H9 (cell line): ENCODE measurements at regions not wholly inside any gene's neighbourhood (a gene's known extent, or its start where the extent isn't known, plus 50 kb on each side); places are given as distances from the start of the nearest gene placed in this dataset.

ENCODE experiments used
- DNase-seq: peaks from one replicate; pipeline ENCODE4 v3.0.0-alpha.2; 2017
- H2AFZ ChIP-seq: one replicate; pipeline ENCODE4 v1.6.1; 2013; ENCODE audit warnings: mild to moderate bottlenecking, low read length, control low read depth, moderate library complexity
- H2AK5ac ChIP-seq: 2 replicates; pipeline ENCODE4 v1.6.1; 2013; ENCODE audit warnings: low read length, control low read depth, mixed read lengths; ENCODE audit not compliant: insufficient read length
- H2BK120ac ChIP-seq: one replicate; pipeline ENCODE4 v1.6.1; 2013; ENCODE audit warnings: low read depth, mild to moderate bottlenecking, low read length, control low read depth, inconsistent platforms; ENCODE audit not compliant: poor library complexity, severe bottlenecking
- H2BK12ac ChIP-seq: 2 replicates; pipeline ENCODE4 v1.6.1; 2013; ENCODE audit warnings: low read length, control low read depth, mixed read lengths, low read depth; ENCODE audit not compliant: insufficient read length
- H2BK15ac ChIP-seq: 2 replicates; pipeline ENCODE4 v1.6.1; 2013; ENCODE audit warnings: low read depth, low read length, control low read depth
- H2BK20ac ChIP-seq: one replicate; pipeline ENCODE4 v1.6.1; 2013; ENCODE audit warnings: low read depth, mild to moderate bottlenecking, low read length, control low read depth, inconsistent platforms; ENCODE audit not compliant: poor library complexity, severe bottlenecking
- H2BK5ac ChIP-seq: 2 replicates; pipeline ENCODE4 v1.6.1; 2013; ENCODE audit warnings: low read length, control low read depth, mixed read lengths; ENCODE audit not compliant: insufficient read length
- H3K14ac ChIP-seq: 2 replicates; pipeline ENCODE4 v1.6.1; 2013; ENCODE audit warnings: low read length, control low read depth; ENCODE audit not compliant: insufficient read depth
- H3K18ac ChIP-seq: 2 replicates; pipeline ENCODE4 v1.6.1; 2013; ENCODE audit warnings: low read depth, mild to moderate bottlenecking, mixed read lengths, low read length, control low read depth; ENCODE audit not compliant: insufficient read length
- H3K23ac ChIP-seq: 2 replicates; pipeline ENCODE4 v1.6.1; 2013; ENCODE audit warnings: low read length, control low read depth, mixed read lengths, low read depth; ENCODE audit not compliant: insufficient read length
- H3K23me2 ChIP-seq: 2 replicates; pipeline ENCODE4 v1.6.1; 2013; ENCODE audit warnings: low read depth, mild to moderate bottlenecking, mixed read lengths, low read length, control low read depth; ENCODE audit not compliant: insufficient read length, poor library complexity, severe bottlenecking
- H3K27ac ChIP-seq: 2 replicates; pipeline ENCODE4 v1.5.1; 2013; ENCODE audit warnings: low read length, control low read depth, mixed read lengths, low read depth; ENCODE audit not compliant: insufficient read length
- H3K27me3 ChIP-seq: 2 replicates; pipeline ENCODE4 v1.6.1; 2013; ENCODE audit warnings: low read length, control low read depth, inconsistent platforms; ENCODE audit not compliant: insufficient read depth
- H3K4ac ChIP-seq: 2 replicates; pipeline ENCODE4 v1.6.1; 2013; ENCODE audit warnings: low read depth, mild to moderate bottlenecking, control low read depth, inconsistent platforms, low read length, moderate library complexity
- H3K4me1 ChIP-seq: 2 replicates; pipeline ENCODE4 v1.6.1; 2013; ENCODE audit warnings: low read length, control low read depth, inconsistent platforms; ENCODE audit not compliant: insufficient read depth
- H3K4me2 ChIP-seq: 2 replicates; pipeline ENCODE4 v1.6.1; 2013; ENCODE audit warnings: low read length, control low read depth, mixed read lengths; ENCODE audit not compliant: insufficient read length, insufficient read depth
- H3K56ac ChIP-seq: 2 replicates; pipeline ENCODE4 v1.6.1; 2013; ENCODE audit warnings: low read depth, mild to moderate bottlenecking, mixed read lengths, low read length, control low read depth; ENCODE audit not compliant: insufficient read length
- H3K79me1 ChIP-seq: 2 replicates; pipeline ENCODE4 v1.6.1; 2013; ENCODE audit warnings: low read depth, mild to moderate bottlenecking, moderate library complexity, low read length, control low read depth, inconsistent platforms; ENCODE audit not compliant: insufficient read depth, poor library complexity, severe bottlenecking
- H3K79me2 ChIP-seq: 2 replicates; pipeline ENCODE4 v1.6.1; 2013; ENCODE audit warnings: low read length, control low read depth, inconsistent platforms; ENCODE audit not compliant: insufficient read depth
- H3K9ac ChIP-seq: 2 replicates; pipeline ENCODE4 v1.6.1; 2013; ENCODE audit warnings: low read length, control low read depth, mixed read lengths; ENCODE audit not compliant: insufficient read length; ENCODE audit errors: extremely low read depth
- H3K9me3 ChIP-seq: one replicate; pipeline ENCODE4 v1.6.1; 2013; ENCODE audit warnings: low read depth, low read length, inconsistent platforms; ENCODE audit not compliant: control insufficient read depth
- H3T11ph ChIP-seq: one replicate; pipeline ENCODE4 v1.6.1; 2013; ENCODE audit warnings: mild to moderate bottlenecking, low read length, control low read depth, inconsistent platforms
- H4K20me1 ChIP-seq: one replicate; pipeline ENCODE4 v1.6.1; 2013; ENCODE audit not compliant: control insufficient read depth, insufficient read length, insufficient read depth
- H4K5ac ChIP-seq: 2 replicates; pipeline ENCODE4 v1.6.1; 2013; ENCODE audit warnings: low read depth, mild to moderate bottlenecking, mixed read lengths, low read length, control low read depth; ENCODE audit not compliant: insufficient read length
- H4K8ac ChIP-seq: replicated peaks from 2 replicates; pipeline ENCODE4 v1.6.1; 2013; ENCODE audit warnings: low read length, control low read depth, mixed read lengths, low read depth; ENCODE audit not compliant: insufficient read length
- H4K91ac ChIP-seq: 2 replicates; pipeline ENCODE4 v1.6.1; 2013; ENCODE audit warnings: low read depth, mild to moderate bottlenecking, moderate library complexity, mixed read lengths, low read length, control low read depth; ENCODE audit not compliant: insufficient read length
- H3K27ac Mint-ChIP-seq, 3 experiments: 2 replicates in 2 of 3; 3 replicates in 1 of 3; pipeline ENCODE4 v1.8.0; 2020 to 2021; ENCODE audit warnings: mixed read lengths in 3 of 3, mild to moderate bottlenecking in 1 of 3, moderate library complexity in 1 of 3
- H3K27me3 Mint-ChIP-seq: 2 replicates; pipeline ENCODE4 v1.8.0; 2021; ENCODE audit warnings: low read depth, mild to moderate bottlenecking, moderate library complexity, mixed read lengths
- H3K36me3 Mint-ChIP-seq, 3 experiments: 2 replicates in 2 of 3; 3 replicates in 1 of 3; pipeline ENCODE4 v1.8.0; 2020 to 2021; ENCODE audit warnings: low read depth in 3 of 3, mixed read lengths in 3 of 3; ENCODE audit not compliant: insufficient read depth in 1 of 3
- H3K4me1 Mint-ChIP-seq, 2 experiments: 2 replicates each; pipeline ENCODE4 v1.8.0; 2020; ENCODE audit warnings: mixed read lengths in 2 of 2
- H3K4me3 Mint-ChIP-seq, 2 experiments: 2 replicates in 1 of 2; 3 replicates in 1 of 2; pipeline ENCODE4 v1.8.0; 2020 to 2021; ENCODE audit warnings: mild to moderate bottlenecking in 2 of 2, mixed read lengths in 2 of 2, moderate library complexity in 1 of 2
- H3K9me3 Mint-ChIP-seq, 2 experiments: 2 replicates in 1 of 2; 3 replicates in 1 of 2; pipeline ENCODE4 v1.8.0; 2020; ENCODE audit warnings: mild to moderate bottlenecking in 2 of 2, mixed read lengths in 2 of 2, moderate library complexity in 1 of 2
- CTCF ChIP-seq: fragments of 200-600 bp; sonication (generic); conservative IDR thresholded peaks from 3 replicates; pipeline ENCODE4 v1.8.0; 2021; ENCODE audit warnings: antibody characterized with exemption, mild to moderate bottlenecking
- WGBS: extraction: QIAGEN DNeasy Blood & Tissue Kit; methylation state at CpG from one replicate; pipeline ENCODE4 v1.1.7; 2013; ENCODE audit warnings: missing lambda C conversion rate, low lambda C conversion rate, mixed read lengths; ENCODE audit not compliant: insufficient read length; ENCODE audit errors: extremely low coverage; 5-methylcytosine and 5-hydroxymethylcytosine counted together

DNA sequence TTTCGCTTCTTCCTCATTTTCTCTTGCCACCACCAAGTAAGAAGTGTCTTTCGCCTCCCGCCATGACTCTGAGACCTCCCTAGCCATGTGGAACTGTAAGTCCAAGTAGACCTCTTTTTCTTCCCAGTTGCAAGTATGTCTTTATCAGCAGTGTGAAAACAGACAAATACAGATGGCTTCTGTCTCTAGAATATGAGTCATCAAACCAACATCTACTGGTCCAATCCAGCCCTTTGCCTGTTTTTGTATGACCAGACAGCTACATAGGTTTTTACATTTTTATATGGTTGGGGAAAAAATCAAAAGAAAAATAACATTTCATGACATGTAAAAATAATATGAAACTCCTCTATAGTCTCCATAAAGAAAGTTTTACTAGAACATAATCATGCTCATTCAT is 118.7 kb upstream of the PTPRG start:
- H2BK120ac ChIP-seq, result no peak overlapping the region
- no peaks in the 10 kb centered on the region for H3K9me3 ChIP-seq
- no peak overlapping the region for H3K9ac ChIP-seq
- no peak for TF ChIP-seq CTCF
- H3K18ac ChIP-seq, result no peak overlapping the region
- H3K27ac Mint-ChIP-seq, result no peak overlapping the region
- H2BK12ac ChIP-seq, result no peak overlapping the region
- no peak overlapping the region for H2BK15ac ChIP-seq
- H3K4me1 ChIP-seq, result no peaks in the 10 kb centered on the region
- no peaks in the 10 kb centered on the region for H3K27me3 ChIP-seq
- H3T11ph ChIP-seq, result no peak overlapping the region
- H3K27ac ChIP-seq, result no peak overlapping the region
- H3K4me1 Mint-ChIP-seq, result no peaks in the 10 kb centered on the region
- no peak overlapping the region for H2BK20ac ChIP-seq
- H4K20me1 ChIP-seq, result no peaks in the 10 kb centered on the region
- H3K4me2 ChIP-seq, result no peak overlapping the region
- H2AFZ ChIP-seq, result no peak overlapping the region
- H3K79me2 ChIP-seq, result no peaks in the 10 kb centered on the region
- WGBS, result no CpG with 5 or more reads among the region's 3 CpGs
- no peak overlapping the region for H3K14ac ChIP-seq
- H3K23me2 ChIP-seq, result no peaks in the 10 kb centered on the region
- H3K56ac ChIP-seq, result no peak overlapping the region
- no peak overlapping the region for H4K8ac ChIP-seq
- no peak overlapping the region for H2AK5ac ChIP-seq
- no peaks in the 10 kb centered on the region for H3K27me3 Mint-ChIP-seq
- H2BK5ac ChIP-seq, result no peak overlapping the region
- no peaks in the 10 kb centered on the region for H3K79me1 ChIP-seq
- no peak for DNase-seq
- H4K91ac ChIP-seq, result no peak overlapping the region
- no peak overlapping the region for H3K23ac ChIP-seq
- H3K9me3 Mint-ChIP-seq, result no peaks in the 10 kb centered on the region; a peak in 1 of 5 replicates
- no peak overlapping the region for H3K4me3 Mint-ChIP-seq
- H3K36me3 Mint-ChIP-seq, result no peaks in the 10 kb centered on the region
- H3K4ac ChIP-seq, result no peak overlapping the region
- no peak overlapping the region for H4K5ac ChIP-seq
